ENCODE measurements at regions not wholly inside any gene's neighbourhood (a gene's known extent, or its start where the extent isn't known, plus 50 kb on each side); places are given as distances from the start of the nearest gene placed in this dataset.

- DNase-seq = no peak
Observed at GRCh38 chr2:9681427-9681817, 50.6 kb upstream of the YWHAQ start.

- no peak for DNase-seq
Observed at GRCh38 chr2:9685637-9686036, 54.8 kb upstream of the YWHAQ start.

- DNase-seq = no peak
Observed at GRCh38 chr2:9686061-9686460, 55.3 kb upstream of the YWHAQ start.

GRCh38 chr2:9690252-9690651 is 59.5 kb upstream of the YWHAQ start:
- DNase-seq = peak in 1 of 3 donors; percentile 67

GRCh38 chr2:9690716-9691498 is 60.1 kb upstream of the YWHAQ start:
- DNase-seq = no peak

GRCh38 chr2:9692456-9693195 is 61.8 kb upstream of the YWHAQ start:
- DNase-seq = peak in 1 of 3 donors; percentile 48

GRCh38 chr2:9693196-9693491 is 62.3 kb upstream of the YWHAQ start:
- DNase-seq = peak in 2 of 3 donors; percentile 38

- DNase-seq = no peak
Observed at GRCh38 chr2:9693646-9694045, 62.8 kb upstream of the YWHAQ start.

GRCh38 chr2:9694661-9695234 is 64.0 kb upstream of the YWHAQ start:
- no peak for DNase-seq

- no peak for DNase-seq
Observed at GRCh38 chr2:9695941-9696340, 65.1 kb upstream of the YWHAQ start.

GRCh38 chr2:9696731-9697130 is 65.9 kb upstream of the YWHAQ start:
- DNase-seq = no peak

- DNase-seq = no peak
Observed at GRCh38 chr2:9697909-9698308, 67.1 kb upstream of the YWHAQ start.

GRCh38 chr2:9699139-9700108 is 68.6 kb upstream of the YWHAQ start:
- DNase-seq = no peak

GRCh38 chr2:9700109-9700495 is 69.3 kb upstream of the YWHAQ start:
- DNase-seq = no peak

GRCh38 chr2:9702604-9703084 is 71.8 kb upstream of the YWHAQ start:
- DNase-seq = no peak

GRCh38 chr2:9703085-9703678 is 72.4 kb upstream of the YWHAQ start:
- peak; percentile 36 to 63 (median 51) for DNase-seq

- DNase-seq = no peak
Observed at GRCh38 chr2:9703701-9704221, 73.0 kb upstream of the YWHAQ start.

- no peak for DNase-seq
Observed at GRCh38 chr2:9704600-9704999, 73.8 kb upstream of the YWHAQ start.

GRCh38 chr2:9705196-9705595 is 74.4 kb upstream of the YWHAQ start:
- no peak for DNase-seq

GRCh38 chr2:9707008-9707407 is 76.2 kb upstream of the YWHAQ start:
- DNase-seq = no peak

GRCh38 chr2:9707611-9708160 is 76.9 kb upstream of the YWHAQ start:
- DNase-seq = no peak
